ENCODE measurements at regions not wholly inside any gene's neighbourhood (a gene's known extent, or its start where the extent isn't known, plus 50 kb on each side); places are given as distances from the start of the nearest gene placed in this dataset.

DNA sequence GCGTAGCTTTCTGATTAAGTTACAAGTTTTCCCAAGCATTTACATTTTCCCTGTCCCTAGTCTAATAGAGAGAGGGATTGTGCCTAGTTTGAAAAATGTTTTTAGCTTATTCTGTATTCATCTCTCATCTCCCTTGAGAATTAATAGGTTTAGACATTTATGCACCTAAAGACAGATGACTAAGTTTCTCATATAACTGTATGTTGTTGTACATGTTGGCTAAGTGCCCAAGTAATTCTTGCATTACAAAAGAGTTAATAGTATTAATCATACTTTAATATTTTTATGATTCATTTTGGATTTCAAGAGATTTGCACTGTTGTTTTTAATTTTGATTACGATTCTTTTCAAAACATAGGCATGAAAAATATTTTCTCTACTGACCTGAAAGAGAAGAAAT, 109.0 kb upstream of the TBL1XR1 start:
- no peak for DNase-seq

DNA sequence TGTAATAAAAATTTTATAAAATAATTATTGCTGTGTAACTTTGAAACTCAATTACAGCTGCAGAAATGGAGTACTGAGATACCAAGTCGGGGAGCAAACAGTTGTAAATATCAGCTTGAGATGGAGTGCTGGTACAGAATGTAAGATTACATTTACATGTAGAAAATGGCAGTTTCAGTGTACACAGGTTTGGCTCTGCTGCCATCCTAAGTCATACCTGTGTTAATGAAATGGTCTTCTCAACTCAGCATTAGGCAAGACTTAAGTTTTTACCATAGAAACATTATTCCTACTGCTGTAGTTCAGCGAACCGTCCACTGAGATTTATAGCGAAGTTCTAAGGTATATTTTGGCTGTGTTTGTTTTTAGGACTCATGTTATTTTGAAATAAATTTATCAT, 110.1 kb upstream of the TBL1XR1 start:
- DNase-seq = no peak

DNA sequence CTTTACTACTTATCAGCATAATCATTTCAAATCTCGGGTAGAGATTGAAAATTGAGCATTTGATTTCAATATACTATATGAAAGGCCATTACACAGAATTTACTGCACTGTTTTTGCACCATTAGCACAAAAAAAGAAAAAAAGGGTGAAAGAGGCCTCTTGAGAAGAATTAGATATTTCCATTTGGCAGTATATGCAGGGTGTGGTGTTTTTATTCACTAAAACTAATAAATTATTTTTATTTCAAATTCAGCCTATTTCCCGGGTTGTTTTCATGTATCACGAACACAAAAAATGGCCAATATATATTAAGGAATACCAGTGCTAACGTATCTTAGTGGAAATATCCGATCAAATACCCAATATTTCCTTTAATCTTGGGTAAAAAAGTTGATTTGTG, 110.5 kb upstream of the TBL1XR1 start:
- DNase-seq = no peak

DNA sequence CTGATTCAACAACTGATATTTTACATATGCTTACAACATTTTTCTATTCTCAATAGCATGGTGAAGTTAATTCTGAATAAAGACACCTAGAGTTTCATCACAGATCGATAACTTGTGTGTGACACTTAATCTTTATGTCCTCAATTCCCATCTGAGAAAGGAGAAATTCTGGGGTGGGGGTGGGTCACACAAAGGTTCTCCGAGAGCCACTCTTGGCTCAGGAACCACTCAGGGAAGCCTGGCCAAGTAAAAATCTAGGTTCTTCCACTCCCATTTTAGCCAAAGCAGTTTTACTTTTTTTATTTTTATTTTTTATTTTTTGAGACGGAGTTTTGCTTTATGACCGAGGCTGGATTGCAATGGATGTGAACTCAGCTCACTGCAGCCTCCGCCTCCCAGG, 111.0 kb upstream of the TBL1XR1 start:
- DNase-seq = no peak

DNA sequence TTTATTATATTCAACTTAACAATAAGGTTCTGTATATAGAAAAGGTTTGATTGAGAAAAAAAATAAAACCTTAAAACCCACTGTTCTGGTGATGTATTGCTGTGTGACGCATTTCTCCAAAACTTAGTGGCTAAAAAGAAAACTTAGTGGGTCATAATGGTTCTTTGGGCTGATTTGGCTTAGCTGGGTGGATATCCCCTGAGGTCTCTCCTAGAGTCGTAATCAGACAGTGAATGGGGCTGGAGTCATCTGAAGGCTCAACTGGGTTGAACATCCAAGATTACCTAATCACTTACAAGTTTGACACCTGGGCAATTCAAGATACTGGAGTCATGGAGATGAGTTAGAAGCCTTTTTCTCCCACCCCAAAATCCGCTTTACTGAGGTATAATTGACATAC, 111.6 kb upstream of the TBL1XR1 start:
- DNase-seq = no peak

DNA sequence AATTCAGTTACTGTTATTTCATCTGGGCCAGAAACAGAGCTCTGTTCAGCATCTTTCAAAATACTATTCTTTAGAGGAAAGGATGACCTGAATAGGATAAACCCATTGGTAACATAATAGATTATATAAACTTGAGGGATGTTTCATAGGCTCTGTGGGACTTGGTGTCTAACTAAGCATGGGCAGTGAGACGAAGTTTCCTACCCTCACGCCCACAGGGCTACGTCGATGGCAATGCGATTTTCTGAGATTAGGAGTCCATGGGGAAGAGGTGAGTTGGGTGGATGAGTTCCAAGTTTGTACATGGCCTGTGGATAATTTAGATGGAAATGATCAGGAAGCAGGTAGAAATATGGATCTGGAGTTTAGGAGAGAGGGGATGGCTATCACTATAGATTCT, 115.2 kb upstream of the TBL1XR1 start:
- DNase-seq = no peak

DNA sequence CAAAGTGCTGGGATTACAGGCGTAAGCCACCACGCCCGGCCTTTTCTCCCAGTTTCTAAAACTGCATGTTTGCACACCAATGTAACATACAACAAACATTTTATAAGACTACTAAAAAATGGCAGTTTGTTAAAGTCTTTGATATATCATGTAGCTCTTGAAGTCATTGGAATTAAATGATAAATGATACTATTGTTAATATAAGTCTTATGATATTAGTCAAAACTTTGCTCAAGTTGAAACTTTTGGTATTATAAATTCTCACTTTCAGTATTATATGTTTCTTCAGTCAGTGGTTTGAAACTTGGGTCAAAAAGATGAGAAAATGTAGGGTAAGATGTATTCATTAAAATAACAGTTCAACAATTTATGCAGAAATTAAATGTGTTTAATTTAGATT, 117.6 kb upstream of the TBL1XR1 start:
- DNase-seq = no peak

DNA sequence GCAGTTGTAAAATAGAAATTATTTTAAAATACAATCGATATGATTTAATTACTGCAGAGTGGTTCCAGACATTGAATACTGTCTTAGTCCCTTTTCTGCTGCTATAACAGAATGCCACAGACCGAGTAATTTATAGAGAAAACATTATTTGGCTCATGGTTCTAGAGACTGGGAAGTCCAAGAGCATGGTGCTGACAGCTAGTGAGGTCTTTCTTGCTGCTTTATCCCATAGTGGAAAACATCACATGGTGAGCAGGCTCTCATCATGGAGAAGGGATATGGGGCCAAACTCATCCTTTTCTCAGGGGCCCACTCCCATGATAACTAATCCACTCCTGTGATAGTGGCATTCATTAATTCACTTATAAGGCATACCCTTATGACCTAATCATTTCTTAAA, 120.0 kb upstream of the TBL1XR1 start:
- DNase-seq = no peak

DNA sequence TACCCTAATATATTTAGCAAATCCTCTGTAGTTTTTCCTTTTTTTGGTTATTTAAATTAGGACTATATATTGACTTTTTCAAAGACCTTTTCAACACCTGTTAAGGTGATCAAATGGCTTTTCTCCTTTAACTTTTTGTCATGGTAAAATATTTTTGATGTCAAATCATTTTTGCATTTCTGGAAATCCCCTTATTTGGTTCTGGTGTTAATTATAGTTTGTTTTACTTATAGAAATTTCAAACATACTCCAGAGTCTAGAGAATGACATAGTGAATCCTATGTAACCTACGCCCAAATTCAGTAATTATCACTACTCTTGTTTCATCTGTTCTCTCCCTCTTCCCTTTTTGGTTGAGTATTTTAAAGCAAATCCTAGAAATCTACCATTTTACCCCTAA, 121.3 kb upstream of the TBL1XR1 start:
- no peak for DNase-seq

DNA sequence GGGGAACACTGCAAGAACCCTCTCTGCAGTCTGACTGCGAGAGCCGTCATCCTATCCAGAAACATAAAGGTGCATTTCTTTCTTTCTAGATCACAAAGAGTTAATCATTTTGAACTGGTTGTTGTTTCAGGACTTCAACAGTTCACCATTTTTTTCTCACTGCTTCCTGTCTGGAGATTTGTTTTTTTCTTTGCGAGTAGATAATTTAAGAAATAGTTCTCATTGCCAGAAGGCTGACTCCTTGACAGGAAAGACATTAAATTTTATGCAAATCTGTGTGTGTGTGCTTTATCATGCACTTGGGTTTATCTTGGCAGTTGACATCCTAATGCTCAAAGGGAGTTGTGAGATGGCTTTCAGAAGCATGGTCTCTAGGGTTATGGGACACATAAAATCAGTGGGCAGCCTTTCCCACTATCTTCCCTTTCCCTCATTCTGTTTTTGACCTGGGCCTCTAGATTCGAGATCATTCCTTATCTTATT, 123.5 kb upstream of the TBL1XR1 start:
- DNase-seq = no peak

DNA sequence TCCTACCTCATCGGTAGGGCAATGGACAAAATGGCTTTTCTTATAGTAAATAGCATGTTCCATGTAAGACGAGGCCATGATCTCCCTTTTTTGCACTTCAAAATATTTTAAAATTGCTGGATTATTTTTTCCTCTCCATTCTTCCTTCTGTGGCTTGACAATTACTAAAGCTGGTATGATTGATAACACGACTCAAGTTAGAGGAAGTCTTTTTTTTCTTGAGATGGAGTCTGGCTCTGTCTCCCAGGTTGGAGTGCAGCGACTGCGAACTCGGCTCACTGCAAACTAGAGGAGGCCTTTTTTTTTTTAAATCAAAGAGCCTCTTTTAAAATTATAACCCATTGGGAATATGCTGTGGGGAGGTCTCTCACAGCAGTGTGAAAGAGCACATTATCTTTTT, 124.5 kb upstream of the TBL1XR1 start:
- no peak for DNase-seq

DNA sequence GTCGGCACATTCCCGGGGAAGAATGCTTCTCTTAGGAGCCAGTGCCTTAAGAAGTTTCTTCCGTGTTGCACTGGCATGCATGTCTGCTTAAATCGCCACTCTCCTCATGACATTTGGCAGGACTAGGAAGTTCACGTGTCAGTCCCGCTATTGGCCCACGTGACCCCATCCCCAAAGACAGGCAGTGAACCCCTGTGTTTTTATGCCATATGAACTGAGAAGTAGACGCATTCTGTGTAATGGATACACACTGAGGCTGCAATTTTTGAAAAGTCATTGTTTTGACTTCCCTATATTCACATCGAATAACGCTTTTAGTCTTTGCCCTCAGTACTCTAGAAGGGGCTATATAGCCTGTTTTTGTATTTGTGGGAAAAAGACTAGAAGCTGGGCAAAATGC, 125.6 kb upstream of the TBL1XR1 start:
- DNase-seq = no peak

DNA sequence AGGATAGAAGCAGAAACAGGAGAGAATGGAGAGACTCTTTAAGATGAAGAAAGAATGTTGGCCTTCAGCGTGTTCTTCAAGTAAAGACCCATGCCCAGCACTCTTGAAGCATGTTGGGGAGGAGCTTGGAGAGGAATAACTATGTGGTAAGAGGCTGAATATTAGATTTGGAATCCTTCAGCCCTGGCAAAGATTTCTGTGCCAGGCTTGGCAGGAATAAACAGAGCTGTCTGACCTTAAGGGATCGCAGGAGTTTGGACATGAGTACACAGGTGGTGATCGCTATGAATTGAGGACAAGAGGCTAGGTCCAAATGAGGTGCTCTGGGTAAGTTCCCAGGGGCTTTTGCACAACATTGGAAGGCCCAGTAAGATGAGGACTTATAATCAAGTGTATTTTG, 132.6 kb upstream of the TBL1XR1 start:
- no peak for DNase-seq

DNA sequence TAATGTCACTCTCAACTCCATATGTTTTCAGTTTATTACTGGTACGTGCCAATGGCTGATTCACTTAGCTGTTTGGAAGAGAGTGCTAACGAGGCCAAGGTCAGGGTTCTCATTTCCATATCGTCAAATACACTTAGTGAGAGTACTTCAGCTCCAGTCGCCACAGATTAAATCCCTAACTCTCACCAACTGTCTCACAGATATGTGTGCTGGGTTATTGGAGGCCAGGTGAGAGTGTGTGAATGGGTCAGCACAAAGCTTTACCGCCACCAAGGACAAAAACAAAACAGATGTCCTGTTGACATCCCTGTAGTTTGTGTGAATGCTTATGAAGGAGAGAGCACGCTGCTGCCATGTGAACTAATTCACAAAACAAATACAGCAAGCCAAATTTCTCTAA, 133.5 kb upstream of the TBL1XR1 start:
- no peak for DNase-seq

DNA sequence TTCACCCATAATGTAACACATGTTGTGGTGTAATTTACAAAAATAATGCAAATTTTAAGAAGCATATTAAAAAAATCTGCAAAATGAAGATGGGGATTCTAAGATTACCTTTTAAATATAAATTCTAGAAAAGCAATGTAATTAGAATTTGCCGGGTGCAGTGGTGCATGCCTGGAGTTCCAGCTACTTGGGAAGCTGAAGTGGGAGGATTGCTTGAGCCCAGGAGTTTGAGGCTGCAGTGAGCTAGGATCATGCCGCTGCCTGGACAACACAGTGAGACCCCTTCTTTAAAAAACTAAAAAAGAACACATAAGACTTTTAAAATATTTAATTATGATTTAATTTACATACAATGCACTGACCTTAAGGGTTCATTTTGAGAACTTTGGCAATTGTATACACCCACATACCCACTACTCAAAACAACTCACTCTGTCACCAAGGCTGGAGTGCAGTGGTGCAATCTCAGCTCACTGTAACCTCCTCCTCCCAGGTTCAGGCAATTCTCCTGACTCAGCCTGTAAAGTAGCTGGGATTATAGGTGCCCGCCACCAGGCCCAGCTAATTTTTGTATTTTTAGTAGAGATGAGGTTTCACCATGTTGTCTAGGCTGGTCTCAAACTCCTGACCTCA, 134.0 kb upstream of the TBL1XR1 start:
- no peak for DNase-seq

DNA sequence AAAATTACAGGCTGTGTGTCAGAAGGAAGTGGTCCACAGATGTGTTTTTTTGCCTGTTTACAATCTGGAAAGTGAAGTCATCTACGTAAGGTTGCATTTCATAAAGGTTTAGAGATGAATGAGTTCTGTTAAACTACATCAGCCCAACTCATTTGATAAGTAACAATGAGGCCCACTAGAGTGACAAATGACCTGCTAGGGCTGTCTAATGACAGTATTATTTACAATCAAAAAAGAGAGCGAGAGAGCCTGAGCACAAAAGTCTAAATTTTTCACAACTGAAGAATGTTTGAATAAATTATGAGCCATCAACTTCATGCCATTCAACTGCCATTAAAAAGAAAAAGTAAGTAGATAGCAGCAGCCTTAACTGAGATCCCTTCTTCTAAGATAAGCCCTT, 135.7 kb upstream of the TBL1XR1 start:
- DNase-seq = no peak

DNA sequence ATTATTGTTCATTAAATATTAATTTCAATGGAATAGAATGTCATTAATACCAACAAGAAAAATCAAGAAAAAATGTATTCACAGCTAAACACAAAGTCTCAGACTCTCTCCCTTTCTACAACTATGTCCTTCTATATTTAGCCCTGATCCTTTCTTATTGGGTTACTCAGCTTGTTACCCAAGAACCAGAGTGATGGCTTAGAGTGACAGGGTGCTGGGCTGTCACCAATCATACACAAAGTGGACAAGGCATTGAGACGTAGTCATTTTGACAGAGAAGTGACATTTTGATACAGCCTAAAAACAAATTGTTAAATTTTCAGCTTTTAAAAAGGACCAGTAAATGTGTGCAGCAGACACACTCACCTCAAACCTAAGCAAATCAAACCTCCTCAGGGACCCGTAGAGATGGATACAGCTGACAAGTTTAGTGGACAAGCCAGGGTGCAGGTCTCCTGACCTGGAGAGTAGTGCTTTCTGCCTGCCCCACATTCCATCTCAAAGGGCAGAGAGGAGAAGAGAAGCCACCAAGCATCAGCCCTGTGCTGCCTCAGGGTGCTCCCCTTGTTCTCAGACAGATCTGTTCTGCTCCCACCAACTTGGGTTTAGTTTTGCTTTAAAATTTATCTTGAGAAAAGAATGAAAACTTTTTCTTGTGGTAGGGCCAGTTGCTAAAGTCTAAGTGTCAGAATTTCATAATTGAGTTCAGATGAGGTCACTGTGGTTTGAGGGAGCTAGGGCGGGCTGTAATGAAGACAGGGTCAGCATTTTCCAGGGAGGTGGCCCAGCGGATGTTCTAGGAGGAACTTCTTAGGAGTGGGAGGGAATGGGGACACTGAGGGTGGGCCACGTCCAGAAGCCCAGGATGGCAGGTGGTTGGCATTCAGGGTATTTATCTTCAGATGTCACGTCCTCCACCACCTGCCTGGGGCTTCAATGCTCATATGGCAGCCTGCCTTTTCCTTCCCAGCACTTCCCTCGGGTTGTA, 136.5 kb upstream of the TBL1XR1 start:
- peak; percentile 39 to 47 for DNase-seq

DNA sequence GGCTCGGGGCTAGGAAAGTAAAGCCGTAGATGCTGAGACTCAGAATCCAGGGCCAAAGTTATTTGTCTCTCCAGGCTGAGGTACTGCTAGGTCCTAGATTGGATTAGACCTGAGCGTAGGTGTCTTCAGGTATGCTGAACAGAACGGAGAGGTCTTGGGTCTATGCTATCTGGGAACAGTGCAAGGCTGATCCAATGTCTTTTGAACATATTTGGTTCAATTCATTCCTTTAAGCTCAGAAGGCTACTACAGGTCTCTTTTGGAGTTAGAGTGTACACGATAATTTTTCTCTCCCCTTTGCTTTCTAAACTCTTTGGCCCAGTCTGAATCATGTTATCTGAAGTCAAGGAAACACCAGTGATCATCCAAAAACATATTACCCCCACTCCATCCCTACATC, 137.5 kb upstream of the TBL1XR1 start:
- DNase-seq = no peak

DNA sequence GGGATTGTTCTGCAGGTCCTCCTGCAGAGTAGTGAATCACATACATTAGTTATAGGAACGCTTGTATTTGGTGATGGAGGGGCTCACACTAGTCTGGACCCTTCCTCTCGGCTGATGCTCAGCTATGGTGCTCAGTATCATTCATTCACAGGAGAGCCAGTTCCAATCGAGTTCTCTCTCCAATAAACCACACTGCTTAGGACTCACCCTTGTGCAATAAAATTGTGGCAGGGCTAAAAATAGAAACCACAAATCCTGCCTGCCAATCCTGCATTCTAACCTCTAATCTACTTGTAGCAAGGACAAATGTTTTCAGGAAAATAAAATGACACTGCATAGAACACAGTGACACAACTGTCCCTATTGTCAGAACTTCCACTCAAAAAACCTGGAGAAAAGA, 138.4 kb upstream of the TBL1XR1 start:
- DNase-seq = peak in 1 of 2 experiments; percentile 25

DNA sequence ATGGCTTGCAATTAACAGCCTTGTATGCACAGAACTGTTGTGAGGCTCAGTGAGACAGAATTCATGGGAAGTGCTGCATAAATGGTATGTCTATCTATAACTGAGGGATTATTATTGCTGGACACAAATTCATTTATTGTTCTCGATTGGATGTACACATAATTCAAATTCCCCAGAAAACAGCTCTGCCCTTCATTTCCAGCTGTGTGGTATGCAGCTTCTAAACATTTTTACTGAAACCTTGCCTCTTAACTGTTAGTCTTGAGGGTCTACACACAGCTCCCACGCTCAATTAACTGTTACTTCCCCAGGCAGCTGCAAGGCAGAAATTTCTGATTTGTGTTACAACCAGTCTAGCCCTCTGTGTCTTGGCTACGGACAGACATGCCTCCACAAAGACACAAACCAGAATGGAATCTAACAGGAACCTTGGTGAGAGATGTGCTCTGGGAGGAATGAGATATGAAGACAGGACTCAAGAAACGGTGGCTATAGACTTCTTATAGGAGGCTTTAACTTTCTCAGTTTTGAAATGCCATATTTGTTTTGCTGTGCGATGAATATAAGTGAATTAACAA, 139.7 kb upstream of the TBL1XR1 start:
- DNase-seq = no peak

DNA sequence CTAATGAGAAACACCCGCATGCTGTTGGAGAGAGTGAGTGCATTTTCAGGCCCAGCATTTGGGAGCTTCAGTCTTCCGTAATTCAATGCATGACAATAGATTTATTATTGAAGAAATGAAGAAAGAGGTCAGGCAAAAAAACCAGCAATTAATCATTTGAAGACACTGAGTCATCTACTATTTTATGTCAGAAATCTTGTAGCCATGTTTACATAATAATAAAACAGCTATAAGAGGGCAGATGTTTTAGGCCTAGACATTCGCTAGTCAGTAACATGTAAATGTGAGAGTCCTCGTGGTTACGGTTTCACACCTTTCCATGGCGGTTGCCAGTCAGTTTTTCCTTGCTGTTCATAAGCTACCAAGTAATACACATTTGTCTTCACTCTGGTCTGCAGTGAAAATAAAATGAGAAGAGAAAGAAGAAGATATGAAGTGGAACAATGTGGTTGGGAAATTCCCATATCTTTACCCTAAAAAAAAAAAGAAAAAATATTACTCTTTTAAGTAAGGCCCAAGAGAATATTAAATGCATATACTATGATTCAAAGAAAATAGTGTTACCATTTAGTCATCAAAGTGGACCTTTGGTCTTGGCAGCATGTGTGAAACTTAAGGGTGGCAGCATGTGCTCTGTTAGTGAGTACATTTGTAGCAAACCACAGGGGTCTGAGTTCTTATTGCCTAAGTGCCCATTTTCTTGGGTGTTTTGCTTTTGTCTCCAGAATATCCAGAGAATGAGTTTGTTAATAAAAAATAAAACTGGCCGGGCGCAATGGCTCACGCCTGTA, 140.5 kb upstream of the TBL1XR1 start:
- DNase-seq = no peak

DNA sequence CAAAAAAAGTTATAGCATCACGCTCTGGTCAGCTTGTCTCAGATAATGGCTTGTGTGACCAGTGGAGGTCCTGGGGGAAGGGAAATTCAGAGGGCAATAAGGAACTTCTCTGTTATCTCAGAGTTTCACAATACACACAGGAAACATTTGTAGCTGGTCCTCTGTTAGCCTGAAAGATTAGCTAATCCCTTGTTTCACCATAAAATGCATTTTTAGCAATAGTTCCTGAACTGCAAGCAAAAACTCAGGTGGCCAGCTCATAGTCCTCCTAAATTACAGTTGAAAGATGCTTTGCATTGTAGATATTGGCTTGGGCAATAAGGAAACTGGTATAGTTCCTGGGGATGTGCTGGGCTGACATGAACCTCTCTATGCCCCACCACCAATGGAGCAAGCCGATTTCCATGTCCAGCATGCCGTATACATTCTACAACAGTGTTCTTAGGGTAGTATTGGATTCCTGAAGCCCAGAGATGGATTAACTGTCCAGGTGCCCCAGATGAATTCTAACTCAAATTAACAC, 141.5 kb upstream of the TBL1XR1 start:
- peak; percentile 94 to 96 for DNase-seq

DNA sequence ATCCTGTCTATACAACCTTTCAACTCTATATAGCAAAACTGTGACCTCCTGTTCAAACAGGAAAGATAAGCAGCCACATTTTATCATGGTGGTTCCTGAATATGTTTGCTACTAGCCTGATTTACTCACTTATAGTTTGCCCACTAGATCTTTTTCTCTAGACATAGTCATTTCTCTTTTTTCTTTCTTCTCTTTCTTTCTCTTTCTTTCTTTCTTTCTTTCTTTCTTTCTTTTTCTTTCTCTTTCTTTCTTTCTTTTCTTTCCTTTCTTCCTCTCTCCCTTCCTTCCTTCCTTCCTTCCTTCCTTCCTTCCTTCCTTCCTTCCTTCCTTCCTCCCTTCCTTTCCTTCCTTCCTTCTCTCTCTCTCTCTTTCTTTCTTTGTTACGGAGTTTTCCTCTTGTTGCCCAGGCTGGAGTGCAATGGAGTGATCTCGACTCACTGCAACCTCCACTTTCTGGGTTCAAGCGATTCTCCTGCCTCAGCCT, 142.0 kb upstream of the TBL1XR1 start:
- DNase-seq = peak in 1 of 2 experiments; percentile 85

All from Kasumi-1 (cell line).